ENCODE measurements at regions not wholly inside any gene's neighbourhood (a gene's known extent, or its start where the extent isn't known, plus 50 kb on each side); places are given as distances from the start of the nearest gene placed in this dataset.

- TF ChIP-seq POLR2AphosphoS5 (IDR thresholded peaks at IDR 0.05; ENCODE audit: low read depth, low read length) (no peak), PAX5 (IDR thresholded peaks at IDR 0.05; ENCODE audit: insufficient read depth, low read length, severe bottlenecking) (no peak), TAF1 (IDR thresholded peaks at IDR 0.05; ENCODE audit: low read depth, low read length) (no peak), SPI1 (IDR thresholded peaks at IDR 0.05; ENCODE audit: low read depth, low read length) (no peak)
- DNase-seq (ENCODE audit: insufficient read length, low spot score) (no peak), FAIRE-seq (no peak)
Measured at GRCh38 chr20:7362601-7363000, 577.7 kb downstream of the HAO1 start.

GRCh38 chr20:7366189-7366588 is 574.1 kb downstream of the HAO1 start:
- FAIRE-seq (no peak), DNase-seq (ENCODE audit: insufficient read length, low spot score) (no peak)
- TF ChIP-seq TAF1 (IDR thresholded peaks at IDR 0.05; ENCODE audit: low read depth, low read length): no peak
- TF ChIP-seq PAX5 (IDR thresholded peaks at IDR 0.05; ENCODE audit: insufficient read depth, low read length, severe bottlenecking): no peak
- TF ChIP-seq SPI1 (IDR thresholded peaks at IDR 0.05; ENCODE audit: low read depth, low read length): no peak
- no peak for TF ChIP-seq POLR2A (IDR thresholded peaks at IDR 0.05; ENCODE audit: low read depth, low read length)
- no peak for TF ChIP-seq POU2F2 (IDR thresholded peaks at IDR 0.05; ENCODE audit: low read depth, low read length)
- TF ChIP-seq POLR2AphosphoS5 (IDR thresholded peaks at IDR 0.05; ENCODE audit: low read depth, low read length): no peak

DNA sequence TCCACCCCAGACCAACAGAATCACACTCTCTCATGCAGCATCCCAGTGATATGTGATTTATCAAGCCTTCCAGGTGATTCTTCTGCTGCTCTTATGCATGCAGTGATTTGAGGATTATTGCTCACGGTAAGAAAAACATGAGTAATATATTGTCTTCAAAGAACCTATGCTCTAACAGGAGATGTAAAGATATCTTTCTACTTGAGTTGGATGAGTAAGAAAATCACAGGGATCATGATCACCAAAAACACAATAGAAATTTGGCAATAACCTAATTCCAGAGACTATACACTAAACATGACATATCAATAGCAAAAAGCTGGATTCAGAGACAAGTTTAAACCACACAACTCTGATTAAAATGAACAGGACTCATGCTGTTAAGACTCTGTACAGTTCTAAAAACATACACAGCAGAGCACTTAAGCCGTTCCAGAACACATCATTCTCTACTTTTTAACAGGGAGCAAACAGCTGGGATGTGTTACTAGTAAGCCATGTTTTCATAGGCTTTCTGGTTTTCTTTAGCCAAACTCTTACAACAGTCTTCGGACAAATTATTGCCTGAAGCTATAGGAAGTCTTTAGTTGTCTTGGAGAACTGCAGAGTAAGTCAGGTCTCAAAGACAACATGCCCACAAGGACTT is 568.6 kb downstream of the HAO1 start:
- FAIRE-seq: no peak
- TF ChIP-seq PAX5 (IDR thresholded peaks at IDR 0.05; ENCODE audit: insufficient read depth, low read length, severe bottlenecking): no peak
- no peak for TF ChIP-seq POLR2AphosphoS5 (IDR thresholded peaks at IDR 0.05; ENCODE audit: low read depth, low read length)
- TF ChIP-seq POU2F2 (IDR thresholded peaks at IDR 0.05; ENCODE audit: low read depth, low read length): no peak
- TF ChIP-seq TAF1 (IDR thresholded peaks at IDR 0.05; ENCODE audit: low read depth, low read length): no peak
- TF ChIP-seq POLR2A (IDR thresholded peaks at IDR 0.05; ENCODE audit: low read depth, low read length): no peak
- TF ChIP-seq SPI1 (IDR thresholded peaks at IDR 0.05; ENCODE audit: low read depth, low read length): no peak
- DNase-seq (ENCODE audit: insufficient read length, low spot score): no peak

DNA sequence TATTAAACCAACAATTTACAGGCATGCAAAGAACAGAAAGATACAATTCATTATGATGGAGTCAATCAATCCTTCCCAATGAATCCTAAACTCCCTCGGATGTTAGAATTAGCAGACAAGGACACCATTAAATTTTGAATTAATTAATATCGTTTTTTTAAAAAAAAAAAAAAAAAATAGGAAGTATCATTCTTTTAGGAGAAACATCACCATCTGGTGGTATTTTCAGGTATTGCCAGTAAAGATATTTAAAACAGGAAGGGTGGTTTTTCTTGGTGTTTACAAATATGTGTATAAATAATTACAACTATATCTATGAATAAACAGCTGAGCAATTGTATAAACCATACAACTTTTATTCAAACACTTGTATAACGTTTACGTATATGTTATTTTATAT is 564.4 kb downstream of the HAO1 start:
- DNase-seq (ENCODE audit: insufficient read length, low spot score) (no peak), FAIRE-seq (no peak)
- no peak for TF ChIP-seq PAX5 (IDR thresholded peaks at IDR 0.05; ENCODE audit: insufficient read depth, low read length, severe bottlenecking)

- DNase-seq (ENCODE audit: insufficient read length, low spot score) (no peak), FAIRE-seq (no peak)
- no peak for TF ChIP-seq TAF1 (IDR thresholded peaks at IDR 0.05; ENCODE audit: low read depth, low read length)
- no peak for TF ChIP-seq PAX5 (IDR thresholded peaks at IDR 0.05; ENCODE audit: insufficient read depth, low read length, severe bottlenecking)
- TF ChIP-seq SPI1 (IDR thresholded peaks at IDR 0.05; ENCODE audit: low read depth, low read length): no peak
- TF ChIP-seq POLR2A (IDR thresholded peaks at IDR 0.05; ENCODE audit: low read depth, low read length): no peak
- TF ChIP-seq POU2F2 (IDR thresholded peaks at IDR 0.05; ENCODE audit: low read depth, low read length): no peak
- TF ChIP-seq POLR2AphosphoS5 (IDR thresholded peaks at IDR 0.05; ENCODE audit: low read depth, low read length): no peak
Measured at GRCh38 chr20:7378864-7379605, 561.2 kb downstream of the HAO1 start.

- TF ChIP-seq TAF1 (IDR thresholded peaks at IDR 0.05; ENCODE audit: low read depth, low read length) (no peak), SPI1 (IDR thresholded peaks at IDR 0.05; ENCODE audit: low read depth, low read length) (no peak), POLR2AphosphoS5 (IDR thresholded peaks at IDR 0.05; ENCODE audit: low read depth, low read length) (no peak), POLR2A (IDR thresholded peaks at IDR 0.05; ENCODE audit: low read depth, low read length) (no peak), PAX5 (IDR thresholded peaks at IDR 0.05; ENCODE audit: insufficient read depth, low read length, severe bottlenecking) (no peak), POU2F2 (IDR thresholded peaks at IDR 0.05; ENCODE audit: low read depth, low read length) (no peak)
- FAIRE-seq (no peak), DNase-seq (ENCODE audit: insufficient read length, low spot score) (no peak)
Measured at GRCh38 chr20:7379621-7380220, 560.5 kb downstream of the HAO1 start.

DNA sequence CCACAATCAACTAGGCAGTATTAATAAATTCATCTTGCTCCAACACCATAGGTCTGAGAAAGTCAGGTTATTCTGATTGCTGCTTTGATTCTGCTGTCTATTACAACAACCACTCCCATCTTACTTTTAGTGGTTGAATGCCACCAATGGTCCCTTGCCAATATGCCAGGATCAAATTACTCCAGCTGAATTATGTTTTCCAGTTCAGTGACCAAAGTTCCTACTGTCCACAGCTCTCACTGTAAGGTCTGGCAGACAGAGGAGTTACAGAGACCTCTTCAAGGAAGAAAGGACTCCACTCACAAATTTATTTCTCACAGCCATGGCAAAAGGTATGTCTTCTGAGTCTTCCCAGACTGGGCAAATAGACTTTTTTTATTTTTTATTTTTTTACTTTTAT is 557.0 kb downstream of the HAO1 start:
- FAIRE-seq (no peak), DNase-seq (ENCODE audit: insufficient read length, low spot score) (no peak)
- TF ChIP-seq POLR2AphosphoS5 (IDR thresholded peaks at IDR 0.05; ENCODE audit: low read depth, low read length): no peak

- no peak for FAIRE-seq
- DNase-seq (ENCODE audit: insufficient read length, low spot score): no peak
- TF ChIP-seq PAX5 (IDR thresholded peaks at IDR 0.05; ENCODE audit: insufficient read depth, low read length, severe bottlenecking) (no peak), POU2F2 (IDR thresholded peaks at IDR 0.05; ENCODE audit: low read depth, low read length) (no peak), TAF1 (IDR thresholded peaks at IDR 0.05; ENCODE audit: low read depth, low read length) (no peak), SPI1 (IDR thresholded peaks at IDR 0.05; ENCODE audit: low read depth, low read length) (no peak), POLR2AphosphoS5 (IDR thresholded peaks at IDR 0.05; ENCODE audit: low read depth, low read length) (no peak), POLR2A (IDR thresholded peaks at IDR 0.05; ENCODE audit: low read depth, low read length) (no peak)
Measured at GRCh38 chr20:7387638-7388193, 552.5 kb downstream of the HAO1 start.

GRCh38 chr20:7389216-7389615 is 551.0 kb downstream of the HAO1 start:
- FAIRE-seq (no peak), DNase-seq (ENCODE audit: insufficient read length, low spot score) (no peak)
- TF ChIP-seq POLR2A (IDR thresholded peaks at IDR 0.05; ENCODE audit: low read depth, low read length): no peak
- no peak for TF ChIP-seq SPI1 (IDR thresholded peaks at IDR 0.05; ENCODE audit: low read depth, low read length)
- no peak for TF ChIP-seq POU2F2 (IDR thresholded peaks at IDR 0.05; ENCODE audit: low read depth, low read length)
- no peak for TF ChIP-seq POLR2AphosphoS5 (IDR thresholded peaks at IDR 0.05; ENCODE audit: low read depth, low read length)
- TF ChIP-seq PAX5 (IDR thresholded peaks at IDR 0.05; ENCODE audit: insufficient read depth, low read length, severe bottlenecking): no peak
- TF ChIP-seq TAF1 (IDR thresholded peaks at IDR 0.05; ENCODE audit: low read depth, low read length): no peak

All from GM12891 (cell line).